Loucy (cell line): ENCODE measurements at regions not wholly inside any gene's neighbourhood (a gene's known extent, or its start where the extent isn't known, plus 50 kb on each side); places are given as distances from the start of the nearest gene placed in this dataset.

ENCODE experiments used
- CTCF ChIP-seq: fragments of 200-600 bp; sonication (generic); conservative IDR thresholded peaks from 2 replicates; pipeline ENCODE4 v1.5.1; 2014; ENCODE audit warnings: mild to moderate bottlenecking, antibody characterized with exemption, low read length
- EZH2phosphoT487 ChIP-seq: fragments of 200-600 bp; IDR thresholded peaks from 2 replicates; pipeline ENCODE4 v1.6.1; 2018; ENCODE audit warnings: antibody characterized with exemption, mild to moderate bottlenecking, moderate library complexity, borderline replicate concordance

- TF ChIP-seq CTCF (no peak), EZH2phosphoT487 (no peak)
Observed at GRCh38 chr14:65981192-65981843, 504.9 kb upstream of the CCDC196 start.
